ENCODE measurements at regions not wholly inside any gene's neighbourhood (a gene's known extent, or its start where the extent isn't known, plus 50 kb on each side); places are given as distances from the start of the nearest gene placed in this dataset.

DNA sequence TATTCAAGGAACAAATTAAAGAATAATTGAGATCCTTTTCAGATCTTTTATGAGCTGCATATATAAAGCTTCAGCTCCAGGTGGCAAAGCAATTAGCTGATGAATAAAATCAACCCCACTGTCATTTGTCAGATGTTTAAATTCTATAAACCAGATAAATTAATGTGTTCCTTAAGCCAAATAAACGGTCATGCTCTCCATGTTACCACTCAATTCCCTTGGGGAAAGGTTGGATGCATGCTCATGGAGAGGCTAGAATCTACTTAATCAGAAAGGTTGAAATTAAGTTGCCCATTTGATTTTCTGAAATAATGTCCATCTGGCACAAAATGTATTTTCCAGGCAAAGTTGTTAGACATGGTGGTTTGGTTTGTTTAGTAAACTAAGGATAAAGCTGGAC, 282.5 kb upstream of the SPRED2 start:
- no peak for DNase-seq (ENCODE audit: low read depth)
- no peak overlapping the region for H3K4me3 ChIP-seq (ENCODE audit: low read depth, low read length)
- TF ChIP-seq, protein P1, sequence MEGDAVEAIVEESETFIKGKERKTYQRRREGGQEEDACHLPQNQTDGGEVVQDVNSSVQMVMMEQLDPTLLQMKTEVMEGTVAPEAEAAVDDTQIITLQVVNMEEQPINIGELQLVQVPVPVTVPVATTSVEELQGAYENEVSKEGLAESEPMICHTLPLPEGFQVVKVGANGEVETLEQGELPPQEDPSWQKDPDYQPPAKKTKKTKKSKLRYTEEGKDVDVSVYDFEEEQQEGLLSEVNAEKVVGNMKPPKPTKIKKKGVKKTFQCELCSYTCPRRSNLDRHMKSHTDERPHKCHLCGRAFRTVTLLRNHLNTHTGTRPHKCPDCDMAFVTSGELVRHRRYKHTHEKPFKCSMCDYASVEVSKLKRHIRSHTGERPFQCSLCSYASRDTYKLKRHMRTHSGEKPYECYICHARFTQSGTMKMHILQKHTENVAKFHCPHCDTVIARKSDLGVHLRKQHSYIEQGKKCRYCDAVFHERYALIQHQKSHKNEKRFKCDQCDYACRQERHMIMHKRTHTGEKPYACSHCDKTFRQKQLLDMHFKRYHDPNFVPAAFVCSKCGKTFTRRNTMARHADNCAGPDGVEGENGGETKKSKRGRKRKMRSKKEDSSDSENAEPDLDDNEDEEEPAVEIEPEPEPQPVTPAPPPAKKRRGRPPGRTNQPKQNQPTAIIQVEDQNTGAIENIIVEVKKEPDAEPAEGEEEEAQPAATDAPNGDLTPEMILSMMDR (conservative IDR thresholded peaks at IDR 0.05; ENCODE audit: low read depth, low read length): no peak

- TF ChIP-seq, protein P1 (conservative IDR thresholded peaks at IDR 0.05; ENCODE audit: low read depth, low read length): no peak
- no peak for DNase-seq (ENCODE audit: low read depth)
- no peak overlapping the region for H3K4me3 ChIP-seq (ENCODE audit: low read depth, low read length)
These were observed 279.5 kb upstream of the SPRED2 start for GRCh38 chr2:65711863-65712262.

DNA sequence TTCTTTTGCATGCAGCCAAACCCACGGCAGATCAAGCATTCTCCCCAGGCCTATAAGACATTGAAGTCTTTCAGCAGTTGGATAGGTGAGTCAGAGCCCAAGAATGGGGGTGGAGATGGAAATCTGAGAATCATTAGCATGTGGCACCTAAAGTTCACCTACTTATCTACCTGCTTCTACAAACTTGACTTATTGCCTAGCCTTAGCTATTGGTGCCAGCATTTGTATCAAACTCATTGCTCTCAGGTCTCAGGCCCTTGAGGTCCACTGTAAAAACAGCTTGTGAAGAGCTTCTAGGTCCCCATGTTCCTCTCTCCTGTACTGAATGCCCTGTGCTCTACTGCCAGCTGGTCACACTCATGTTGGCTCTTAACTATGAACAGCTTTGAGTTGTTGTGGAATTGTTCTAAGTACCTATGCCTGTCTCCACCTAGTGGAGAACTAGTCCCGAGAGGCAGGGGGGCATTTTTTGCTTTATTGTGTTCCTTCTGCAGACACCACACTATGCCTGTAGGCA, 278.4 kb upstream of the SPRED2 start:
- TF ChIP-seq, protein P1 (conservative IDR thresholded peaks at IDR 0.05; ENCODE audit: low read depth, low read length): peak; percentile 73
- peak; percentile 55 for DNase-seq (ENCODE audit: low read depth)
- H3K4me3 ChIP-seq (ENCODE audit: low read depth, low read length): no peak overlapping the region

DNA sequence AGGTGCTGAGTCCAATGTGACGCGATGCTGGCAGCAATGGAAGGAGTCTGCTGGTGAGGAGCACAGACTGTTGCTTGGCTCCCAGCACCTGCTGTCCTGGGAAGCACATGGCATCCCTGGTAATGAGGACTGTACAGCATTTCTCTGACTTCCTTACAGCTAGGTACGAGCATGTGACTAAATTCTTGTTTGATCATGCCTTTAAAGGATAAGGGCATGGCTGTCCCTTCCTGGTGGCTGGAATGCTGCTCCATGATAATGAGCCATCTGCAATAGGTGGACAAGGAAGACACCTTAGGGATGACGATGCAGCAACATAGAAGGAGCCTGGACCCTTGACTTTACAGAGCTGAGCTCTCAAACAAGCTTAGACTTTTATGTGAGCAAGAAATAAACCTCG, 278.0 kb upstream of the SPRED2 start:
- H3K4me3 ChIP-seq (ENCODE audit: low read depth, low read length): no peak overlapping the region
- TF ChIP-seq, protein P1 (conservative IDR thresholded peaks at IDR 0.05; ENCODE audit: low read depth, low read length): no peak
- no peak for DNase-seq (ENCODE audit: low read depth)

GRCh38 chr2:65708086-65708485, 275.7 kb upstream of the SPRED2 start:
- no peak overlapping the region for H3K4me3 ChIP-seq (ENCODE audit: low read depth, low read length)
- DNase-seq (ENCODE audit: low read depth): peak; percentile 50
- TF ChIP-seq, protein P1 (conservative IDR thresholded peaks at IDR 0.05; ENCODE audit: low read depth, low read length): no peak

GRCh38 chr2:65706411-65706810, 274.0 kb upstream of the SPRED2 start:
- TF ChIP-seq, protein P1 (conservative IDR thresholded peaks at IDR 0.05; ENCODE audit: low read depth, low read length): no peak
- no peak for DNase-seq (ENCODE audit: low read depth)
- H3K4me3 ChIP-seq (ENCODE audit: low read depth, low read length): no peak overlapping the region

DNA sequence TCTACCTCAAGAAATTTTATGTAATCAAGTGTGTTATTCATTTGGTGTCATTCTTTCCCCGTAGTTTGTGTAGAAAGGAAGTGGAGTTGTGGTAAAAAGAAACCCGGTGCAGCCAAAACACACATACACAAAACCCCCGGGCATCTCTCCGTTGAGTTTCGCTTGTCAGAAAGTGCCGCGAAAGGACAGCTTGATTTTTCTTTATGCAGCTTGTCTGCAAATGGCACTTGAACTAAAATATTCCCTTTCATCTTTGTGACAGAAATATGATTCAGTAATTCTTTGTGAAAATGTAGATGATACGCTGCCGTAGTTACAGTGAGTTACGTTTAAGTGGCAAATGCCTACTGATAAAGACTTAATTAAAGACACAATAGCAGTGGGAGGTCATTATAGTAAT, 268.8 kb upstream of the SPRED2 start:
- no peak overlapping the region for H3K4me3 ChIP-seq (ENCODE audit: low read depth, low read length)
- TF ChIP-seq, protein P1 (conservative IDR thresholded peaks at IDR 0.05; ENCODE audit: low read depth, low read length): no peak
- DNase-seq (ENCODE audit: low read depth): no peak

All from choroid plexus epithelial cell (primary cell).